ENCODE measurements at regions not wholly inside any gene's neighbourhood (a gene's known extent, or its start where the extent isn't known, plus 50 kb on each side); places are given as distances from the start of the nearest gene placed in this dataset.
A peak's percentile ranks its signal among the peaks of the same experiment; 100 is the strongest.

- no peak for TF ChIP-seq CTCF (IDR thresholded peaks at IDR 0.05; ENCODE audit: low read depth, low read length, missing control alignments)
- H3K4me3 ChIP-seq (replicated peaks; ENCODE audit: low read depth, low read length) = no peak overlapping the region
- no peak for DNase-seq (ENCODE audit: extremely low read depth, low read depth)
Measured at GRCh38 chr14:59116984-59117415, 71.5 kb upstream of the DAAM1 start.

- no peak overlapping the region for H3K4me3 ChIP-seq (replicated peaks; ENCODE audit: low read depth, low read length)
- DNase-seq (ENCODE audit: extremely low read depth, low read depth) = no peak
- TF ChIP-seq CTCF (IDR thresholded peaks at IDR 0.05; ENCODE audit: low read depth, low read length, missing control alignments) = no peak
Measured at GRCh38 chr14:59117754-59118528, 70.5 kb upstream of the DAAM1 start.

- no peak for TF ChIP-seq CTCF (IDR thresholded peaks at IDR 0.05; ENCODE audit: low read depth, low read length, missing control alignments)
- no peak overlapping the region for H3K4me3 ChIP-seq (replicated peaks; ENCODE audit: low read depth, low read length)
- no peak for DNase-seq (ENCODE audit: extremely low read depth, low read depth)
Measured at GRCh38 chr14:59120921-59121320, 67.5 kb upstream of the DAAM1 start.

GRCh38 chr14:59123531-59123930, 64.9 kb upstream of the DAAM1 start:
- no peak overlapping the region for H3K4me3 ChIP-seq (replicated peaks; ENCODE audit: low read depth, low read length)
- no peak for DNase-seq (ENCODE audit: extremely low read depth, low read depth)
- no peak for TF ChIP-seq CTCF (IDR thresholded peaks at IDR 0.05; ENCODE audit: low read depth, low read length, missing control alignments)

- peak; percentile 13 for TF ChIP-seq CTCF (IDR thresholded peaks at IDR 0.05; ENCODE audit: low read depth, low read length, missing control alignments)
- DNase-seq (ENCODE audit: extremely low read depth, low read depth) = no peak
- no peak overlapping the region for H3K4me3 ChIP-seq (replicated peaks; ENCODE audit: low read depth, low read length)
Measured at GRCh38 chr14:59123975-59124374, 64.5 kb upstream of the DAAM1 start.

- H3K4me3 ChIP-seq (replicated peaks; ENCODE audit: low read depth, low read length) = no peak overlapping the region
- DNase-seq (ENCODE audit: extremely low read depth, low read depth) = no peak
- TF ChIP-seq CTCF (IDR thresholded peaks at IDR 0.05; ENCODE audit: low read depth, low read length, missing control alignments) = no peak
Measured at GRCh38 chr14:59125156-59125555, 63.3 kb upstream of the DAAM1 start.
